K562 (cell line): ENCODE measurements at regions not wholly inside any gene's neighbourhood (a gene's known extent, or its start where the extent isn't known, plus 50 kb on each side); places are given as distances from the start of the nearest gene placed in this dataset.
A peak's percentile ranks its signal among the peaks of the same experiment; 100 is the strongest.
"Not testable (repeated sequence)": the region's sequence is repeated elsewhere in the genome, so short reads cannot be mapped to it uniquely, and the experiment has no call there.

Experiments
- ATAC-seq: fragments of 200-7000 bp; cut with Tn5 transposase; 3 replicates; pipeline ENCODE4 v1.9.1; 2020; ENCODE audit warnings: moderate library complexity
- BruUV-seq: library from RNA; stranded (reverse); fragments of 400-500 nt; replicated peaks from 2 replicates; lab custom pipeline; 2021; lab: Mats Ljungman, UMichigan
- CTCF ChIA-PET: fragments of 300-600 bp; formaldehyde crosslinking; extraction: SDS; loops from one replicate; lab custom pipeline; 2021; ENCODE audit warnings: low intra/inter-chr PET ratio; lab: Yijun Ruan, JAX
- POLR2A ChIA-PET: fragments of 300-600, 350-650 bp; sonication (Branson Sonifier 250); formaldehyde crosslinking; extraction: SDS; loops from one replicate; lab custom pipeline; 2021; ENCODE audit warnings: antibody characterized with exemption, inconsistent platforms; lab: Yijun Ruan, JAX
- DNase-seq, 4 experiments: peaks; one replicate each; pipeline versions ENCODE4 v3.0.0 to v3.0.0-alpha.2; 2011 to 2018; ENCODE audit warnings: low spot score in 3 of 4, mixed read lengths in 3 of 4; ENCODE audit errors: extremely low read depth in 1 of 4
- FAIRE-seq: peaks from 2 replicates; lab custom pipeline; 2011; peaks lifted over from hg19 to GRCh38; lab: Jason Lieb, UNC
- H2AFZ ChIP-seq: 2 replicates; pipeline ENCODE4 v1.6.0; 2011; ENCODE audit warnings: low read depth, low read length, control low read depth, inconsistent platforms
- H3K27ac ChIP-seq: fragments of 200-600 bp; 3 replicates; pipeline ENCODE4 v1.8.0; 2011; ENCODE audit warnings: low read depth, mild to moderate bottlenecking, control low read depth, inconsistent platforms, low read length, moderate library complexity, mixed read lengths; ENCODE audit errors: extremely low read depth
- H3K27me3 ChIP-seq, 2 experiments: fragments of 300-600 bp in 1 of 2; 2 replicates in 1 of 2; 3 replicates in 1 of 2; pipeline versions ENCODE4 v1.6.0 to v1.8.0; 2011; ENCODE audit warnings: inconsistent platforms in 2 of 2, low read length in 2 of 2, mild to moderate bottlenecking in 1 of 2, mixed read lengths in 1 of 2, moderate library complexity in 1 of 2; ENCODE audit not compliant: control insufficient read depth in 2 of 2, insufficient read depth in 2 of 2
- H3K36me3 ChIP-seq: fragments of 300-600 bp; 3 replicates; pipeline ENCODE4 v1.8.0; 2011; ENCODE audit warnings: mild to moderate bottlenecking, low read length, inconsistent platforms; ENCODE audit not compliant: control insufficient read depth, insufficient read depth
- H3K4me1 ChIP-seq, 2 experiments: fragments of 200-600 bp in 1 of 2; replicated peaks in 1 of 2; 2 replicates in 1 of 2; 3 replicates in 1 of 2; pipeline versions ENCODE4 v1.5.1 to v1.8.0; 2011; ENCODE audit warnings: inconsistent platforms in 2 of 2, low read length in 2 of 2, mild to moderate bottlenecking in 1 of 2, mixed read lengths in 1 of 2, moderate library complexity in 1 of 2; ENCODE audit not compliant: control insufficient read depth in 2 of 2, insufficient read depth in 2 of 2
- H3K4me2 ChIP-seq: 2 replicates; pipeline ENCODE4 v1.6.1; 2011; ENCODE audit warnings: low read length, control low read depth, inconsistent platforms, mixed read lengths; ENCODE audit not compliant: insufficient read depth
- H3K4me3 ChIP-seq: fragments of 200-600 bp; sonication (generic), shearing (Covaris generic); 2 replicates; pipeline ENCODE4 v1.5.1; 2016; ENCODE audit warnings: control low read depth, inconsistent platforms
- H3K79me2 ChIP-seq: fragments of 200-600 bp; 3 replicates; pipeline ENCODE4 v1.8.0; 2011; ENCODE audit warnings: low read length, inconsistent platforms; ENCODE audit not compliant: control insufficient read depth, insufficient read depth
- H3K9ac ChIP-seq, 2 experiments: 2 replicates each; pipeline versions ENCODE4 v1.6.0 to v1.6.1; 2011; ENCODE audit warnings: low read depth in 2 of 2, low read length in 2 of 2, control low read depth in 1 of 2, inconsistent platforms in 1 of 2, mild to moderate bottlenecking in 1 of 2, mixed read lengths in 1 of 2; ENCODE audit not compliant: insufficient read depth in 1 of 2
- H3K9me1 ChIP-seq: one replicate; pipeline ENCODE4 v1.6.0; 2011; ENCODE audit warnings: inconsistent platforms, mild to moderate bottlenecking, low read length, moderate library complexity; ENCODE audit not compliant: control insufficient read depth, insufficient read depth
- H3K9me3 ChIP-seq: replicated peaks from 2 replicates; pipeline ENCODE4 v1.5.1; 2011; ENCODE audit warnings: low read depth, low read length, inconsistent platforms; ENCODE audit not compliant: control insufficient read depth, insufficient read depth
- H4K20me1 ChIP-seq: replicated peaks from 2 replicates; pipeline ENCODE4 v1.6.1; 2011; ENCODE audit warnings: low read length, inconsistent platforms, mixed read lengths; ENCODE audit not compliant: control insufficient read depth, insufficient read depth
- FOSL1 ChIP-seq: fragments of 200-800 bp; sonication (Bioruptor generic); conservative IDR thresholded peaks from 2 replicates; pipeline ENCODE4 v1.6.1; 2016; ENCODE audit warnings: missing genetic modification characterization, missing compliant biosample characterization
- ZNF354B ChIP-seq: fragments of 250-450 bp; sonication (Bioruptor Pico); IDR thresholded peaks from 2 replicates; pipeline ENCODE4 v1.4.0; 2020
- ZNF507 ChIP-seq: conservative IDR thresholded peaks from 2 replicates; pipeline ENCODE4 v1.6.1; 2017; ENCODE audit warnings: missing genetic modification characterization, missing compliant biosample characterization
- WGBS: fragments of 100-300 bp; shearing (Covaris generic); methylation state at CpG from one replicate; pipeline ENCODE4 v1.1.6; 2016; ENCODE audit warnings: low coverage, mixed read lengths; ENCODE audit not compliant: insufficient coverage; ENCODE audit errors: missing lambda C conversion rate; 5-methylcytosine and 5-hydroxymethylcytosine counted together
- in situ Hi-C: fragments of 300-500 bp; cut with MboI; formaldehyde crosslinking; loops from 4 replicates; pipeline ENCODE4 v1.15.0; 2018; ENCODE audit warnings: inconsistent platforms, mixed read lengths
- intact Hi-C: fragments of 100-400 bp; cut with micrococcal nuclease; formaldehyde crosslinking; loops from 2 replicates; pipeline ENCODE4 v1.14.2; 2022

DNA sequence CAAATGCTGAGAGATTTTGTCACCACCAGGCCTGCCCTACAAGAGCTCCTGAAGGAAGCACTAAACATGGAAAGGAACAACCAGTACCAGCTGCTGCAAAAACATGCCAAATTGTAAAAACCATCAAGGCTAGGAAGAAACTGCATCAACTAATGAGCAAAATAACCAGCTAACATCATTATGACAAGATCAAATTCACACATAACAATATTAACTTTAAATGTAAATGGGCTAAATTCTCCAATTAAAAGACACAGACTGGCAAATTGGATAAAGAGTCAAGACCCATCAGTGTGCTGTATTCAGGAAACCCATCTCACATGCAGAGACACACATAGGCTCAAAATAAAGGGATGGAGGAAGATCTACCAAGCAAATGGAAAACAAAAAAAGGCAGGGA is 222.8 kb upstream of the CCL2 start:
- H3K27me3 ChIP-seq, H2AFZ ChIP-seq, H3K9ac ChIP-seq, H3K4me3 ChIP-seq, H3K27ac ChIP-seq, H3K9me3 ChIP-seq, H3K79me2 ChIP-seq, in situ Hi-C loops, H3K36me3 ChIP-seq, ATAC-seq, H3K4me1 ChIP-seq, H3K9me1 ChIP-seq, H4K20me1 ChIP-seq, BruUV-seq, CTCF ChIA-PET, H3K4me2 ChIP-seq, DNase-seq, FAIRE-seq, intact Hi-C loops: not testable (repeated sequence)
- POLR2A ChIA-PET, result interaction anchor here (1.8 kb wide), 1 partner anchor 12 kb away, joined by 5 read pairs; no protein-coding TSS in a partner anchor
- TF ChIP-seq ZNF354B (CRISPR knock-in tag), result peak; percentile 62; the same call in 1 of the 2 replicates
- peak; percentile 95 for TF ChIP-seq ZNF507 (tag)

DNA sequence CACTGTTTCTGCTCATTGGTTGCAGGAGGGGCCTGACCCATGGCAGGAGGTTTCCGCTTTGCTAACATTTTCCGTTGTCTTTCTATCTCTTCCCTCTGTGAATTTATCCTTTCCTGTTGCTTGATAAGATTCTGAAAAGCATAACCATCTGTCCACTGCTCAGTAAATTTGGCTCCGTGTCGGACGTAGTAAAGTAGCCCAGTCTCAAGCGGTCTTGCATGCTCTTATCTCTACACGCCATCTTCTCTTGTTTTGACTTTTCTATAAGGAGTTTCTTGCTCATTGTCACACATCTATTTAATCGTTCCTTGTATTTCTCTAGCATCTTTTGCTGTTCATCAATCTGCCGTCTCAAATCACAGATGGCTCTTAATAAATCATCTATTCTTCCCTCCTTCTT is 216.3 kb upstream of the CCL2 start:
- H3K9ac ChIP-seq, H3K36me3 ChIP-seq, H3K27me3 ChIP-seq, intact Hi-C loops, in situ Hi-C loops, ATAC-seq, H2AFZ ChIP-seq, FAIRE-seq, H3K9me3 ChIP-seq, H3K4me1 ChIP-seq, CTCF ChIA-PET, H3K27ac ChIP-seq, H4K20me1 ChIP-seq, DNase-seq, H3K79me2 ChIP-seq, BruUV-seq, H3K4me3 ChIP-seq, H3K4me2 ChIP-seq, H3K9me1 ChIP-seq: not testable (repeated sequence)
- POLR2A ChIA-PET, result interaction anchor here (0.8 kb wide), 2 partner anchors 22 to 81 kb away, joined by 3 to 4 read pairs; no protein-coding TSS in a partner anchor
- WGBS, result 6% methylated on average over 9 of the region's 9 CpGs
- 0 out of 2 replicates have a peak, but pooled peaks have one; percentile 27 for TF ChIP-seq FOSL1

DNA sequence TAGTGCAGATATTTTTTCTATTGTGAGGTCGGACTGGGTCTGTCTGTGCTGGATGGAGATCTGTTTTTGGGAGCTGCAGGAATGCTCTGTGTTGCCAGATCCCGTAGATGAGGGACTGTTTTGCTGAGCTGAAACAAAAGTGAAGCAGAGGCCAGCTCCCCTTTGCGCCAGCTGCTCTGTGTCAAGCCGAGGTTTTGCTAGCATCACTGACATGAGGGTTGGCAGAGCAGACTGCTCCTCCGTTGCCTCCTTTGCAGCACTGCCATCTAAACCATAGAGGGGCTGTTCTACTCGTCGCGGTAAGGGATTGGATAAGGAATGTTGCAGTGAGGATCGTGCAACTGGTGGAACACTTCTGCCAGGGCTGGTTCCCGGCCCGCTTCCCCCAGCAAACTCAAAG is 215.9 kb upstream of the CCL2 start:
- WGBS, result 6% methylated on average over 10 of the region's 11 CpGs
- FAIRE-seq, result not testable (repeated sequence)
- POLR2A ChIA-PET, result interaction anchor here (0.8 kb wide), 1 partner anchor 22 kb away, joined by 3 read pairs; no protein-coding TSS in a partner anchor

More for the DNA sequence above, 215.9 kb upstream of the CCL2 start:
- in situ Hi-C loops, DNase-seq, H3K4me3 ChIP-seq, H4K20me1 ChIP-seq, H3K27me3 ChIP-seq, H2AFZ ChIP-seq, H3K36me3 ChIP-seq, H3K79me2 ChIP-seq, ATAC-seq, H3K9ac ChIP-seq, H3K9me3 ChIP-seq, H3K27ac ChIP-seq, H3K4me1 ChIP-seq, H3K4me2 ChIP-seq, BruUV-seq, H3K9me1 ChIP-seq, intact Hi-C loops, CTCF ChIA-PET: not testable (repeated sequence)
